Vagina (tissue), 2 donors: ENCODE measurements at regions not wholly inside any gene's neighbourhood (a gene's known extent, or its start where the extent isn't known, plus 50 kb on each side); places are given as distances from the start of the nearest gene placed in this dataset.
"Not testable (repeated sequence)": the region's sequence is repeated elsewhere in the genome, so short reads cannot be mapped to it uniquely, and the experiment has no call there.

ENCODE experiments used
- DNase-seq, 2 donors: peaks; one replicate each; pipeline ENCODE4 v3.0.0-alpha.2; 2017; ENCODE audit errors: extremely low spot score in 2 of 2
- H3K27ac ChIP-seq: fragments of 200-600 bp; sonication (generic); one replicate; pipeline ENCODE4 v1.5.1; 2019
- H3K27me3 ChIP-seq: fragments of 200-600 bp; sonication (generic); one replicate; pipeline ENCODE4 v1.5.1; 2019
- H3K36me3 ChIP-seq, 2 donors: fragments of 200-600 bp; sonication (generic); one replicate each; pipeline ENCODE4 v1.5.1; 2017 to 2019
- H3K4me1 ChIP-seq: fragments of 200-600 bp; sonication (generic); one replicate; pipeline ENCODE4 v1.5.1; 2019
- H3K4me3 ChIP-seq, 2 donors: fragments of 200-600 bp; sonication (generic); 1 replicate in 1 of 2; 2 replicates in 1 of 2; pipeline ENCODE4 v1.5.1; 2016 to 2019
- H3K9me3 ChIP-seq: fragments of 200-600 bp; sonication (generic); one replicate; pipeline ENCODE4 v1.5.1; 2019
- POLR2A ChIP-seq, 2 donors: fragments of 450-650 bp; IDR thresholded peaks; one replicate each; pipeline ENCODE4 v1.6.1; 2017; ENCODE audit warnings: antibody characterized with exemption in 2 of 2, mild to moderate bottlenecking in 2 of 2, moderate library complexity in 2 of 2
- POLR2AphosphoS5 ChIP-seq, 2 donors: sonication (generic); formaldehyde crosslinking; IDR thresholded peaks; one replicate each; pipeline ENCODE4 v1.9.0; 2017; ENCODE audit warnings: antibody characterized with exemption in 2 of 2, mild to moderate bottlenecking in 2 of 2, low read depth in 1 of 2; ENCODE audit not compliant: insufficient read depth in 1 of 2
- intact Hi-C: fragments of 100-400 bp; cut with DNase I; formaldehyde crosslinking; loops from one replicate; pipeline ENCODE4 v1.15.1; 2023
- TF ChIP-seq, protein P1 (sequence below), 3 experiments: fragments of 450-650 bp in 2 of 3; fragments of 200-600 bp in 1 of 3; sonication (generic) in 1 of 3; IDR thresholded peaks; one replicate each; pipeline ENCODE4 v1.5.1; 2017 to 2019; ENCODE audit warnings: antibody characterized with exemption in 3 of 3, mild to moderate bottlenecking in 2 of 3, moderate library complexity in 2 of 3

- TF ChIP-seq POLR2AphosphoS5 (IDR thresholded peaks at IDR 0.05; ENCODE audit: insufficient read depth in 1 of 2, low read depth in 1 of 2) = no peak
- TF ChIP-seq, protein P1, sequence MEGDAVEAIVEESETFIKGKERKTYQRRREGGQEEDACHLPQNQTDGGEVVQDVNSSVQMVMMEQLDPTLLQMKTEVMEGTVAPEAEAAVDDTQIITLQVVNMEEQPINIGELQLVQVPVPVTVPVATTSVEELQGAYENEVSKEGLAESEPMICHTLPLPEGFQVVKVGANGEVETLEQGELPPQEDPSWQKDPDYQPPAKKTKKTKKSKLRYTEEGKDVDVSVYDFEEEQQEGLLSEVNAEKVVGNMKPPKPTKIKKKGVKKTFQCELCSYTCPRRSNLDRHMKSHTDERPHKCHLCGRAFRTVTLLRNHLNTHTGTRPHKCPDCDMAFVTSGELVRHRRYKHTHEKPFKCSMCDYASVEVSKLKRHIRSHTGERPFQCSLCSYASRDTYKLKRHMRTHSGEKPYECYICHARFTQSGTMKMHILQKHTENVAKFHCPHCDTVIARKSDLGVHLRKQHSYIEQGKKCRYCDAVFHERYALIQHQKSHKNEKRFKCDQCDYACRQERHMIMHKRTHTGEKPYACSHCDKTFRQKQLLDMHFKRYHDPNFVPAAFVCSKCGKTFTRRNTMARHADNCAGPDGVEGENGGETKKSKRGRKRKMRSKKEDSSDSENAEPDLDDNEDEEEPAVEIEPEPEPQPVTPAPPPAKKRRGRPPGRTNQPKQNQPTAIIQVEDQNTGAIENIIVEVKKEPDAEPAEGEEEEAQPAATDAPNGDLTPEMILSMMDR (IDR thresholded peaks at IDR 0.05) = no peak
- TF ChIP-seq POLR2A (IDR thresholded peaks at IDR 0.05) = no peak
- H3K27ac ChIP-seq = no peak overlapping the region
- H3K4me3 ChIP-seq = no peak overlapping the region
- no peaks in the 10 kb centered on the region for H3K27me3 ChIP-seq
- H3K4me1 ChIP-seq = no peaks in the 10 kb centered on the region
- no peaks in the 10 kb centered on the region for H3K9me3 ChIP-seq
- DNase-seq = no peak
- intact Hi-C loops = no loop called here
- H3K36me3 ChIP-seq = no peaks in the 10 kb centered on the region
These were observed 74.3 kb upstream of the NDN start for GRCh38 chr15:23761386-23761785.

DNA sequence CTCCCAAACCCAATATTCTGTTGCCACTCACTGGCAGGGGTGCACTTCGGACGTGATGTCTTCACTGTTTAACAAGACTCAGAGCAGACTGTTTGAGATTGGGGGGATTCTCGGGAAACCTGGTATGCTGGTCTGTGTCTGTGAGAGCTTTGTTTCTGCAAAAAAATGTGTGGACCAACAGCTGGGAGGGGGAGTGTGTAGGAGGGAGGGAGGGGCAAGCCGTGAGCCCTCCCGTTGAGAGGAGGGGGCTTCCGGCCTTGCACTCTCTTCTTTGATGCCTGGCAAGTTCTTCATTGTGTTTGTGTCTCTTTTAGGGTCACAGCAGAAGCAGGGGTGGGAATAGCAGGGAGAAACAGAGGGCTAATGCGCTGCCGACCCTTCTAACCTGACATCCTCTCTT lies 74.9 kb upstream of the NDN start:
- Histone ChIP-seq H3K9me3 (no peaks in the 10 kb centered on the region), H3K27me3 (no peaks in the 10 kb centered on the region), H3K27ac (no peak overlapping the region), H3K36me3 (no peaks in the 10 kb centered on the region), H3K4me1 (no peaks in the 10 kb centered on the region), H3K4me3 (no peak overlapping the region)
- DNase-seq = no peak
- no peak for TF ChIP-seq POLR2AphosphoS5 (IDR thresholded peaks at IDR 0.05; ENCODE audit: insufficient read depth in 1 of 2, low read depth in 1 of 2)
- TF ChIP-seq POLR2A (IDR thresholded peaks at IDR 0.05) = no peak
- TF ChIP-seq, protein P1 (IDR thresholded peaks at IDR 0.05) = no peak
- intact Hi-C loops = no loop called here

DNA sequence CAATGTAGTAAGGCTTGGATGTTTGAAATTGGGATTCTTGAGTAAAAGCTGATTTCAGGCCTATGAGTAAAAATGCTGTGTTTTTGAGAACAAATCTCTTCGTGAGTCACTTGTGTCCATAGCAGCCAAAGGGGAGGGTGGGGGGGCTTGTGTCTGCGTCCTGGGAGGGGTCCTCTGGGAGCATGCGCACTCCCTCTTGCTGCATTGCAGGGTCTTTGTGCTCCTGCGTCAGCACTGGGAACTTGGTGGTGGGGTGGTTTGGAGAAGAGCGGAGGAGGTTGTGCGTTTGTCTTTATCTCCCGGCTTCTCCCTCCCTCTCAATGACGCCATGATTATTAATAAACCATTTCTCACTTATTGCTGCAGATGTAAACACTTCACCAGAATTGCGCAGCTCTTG lies 75.9 kb upstream of the NDN start:
- TF ChIP-seq POLR2AphosphoS5 (IDR thresholded peaks at IDR 0.05; ENCODE audit: insufficient read depth in 1 of 2, low read depth in 1 of 2) = no peak
- no peak for TF ChIP-seq POLR2A (IDR thresholded peaks at IDR 0.05)
- TF ChIP-seq, protein P1 (IDR thresholded peaks at IDR 0.05) = no peak
- H3K36me3 ChIP-seq = no peaks in the 10 kb centered on the region
- H3K9me3 ChIP-seq = no peaks in the 10 kb centered on the region
- no peak for DNase-seq
- H3K4me1 ChIP-seq = no peaks in the 10 kb centered on the region
- no peaks in the 10 kb centered on the region for H3K27me3 ChIP-seq
- H3K27ac ChIP-seq = no peak overlapping the region
- intact Hi-C loops = no loop called here
- no peak overlapping the region for H3K4me3 ChIP-seq

GRCh38 chr15:23764306-23764705 lies 77.2 kb upstream of the NDN start:
- Histone ChIP-seq H3K27me3 (no peaks in the 10 kb centered on the region), H3K4me1 (no peaks in the 10 kb centered on the region), H3K4me3 (no peak overlapping the region), H3K9me3 (no peaks in the 10 kb centered on the region), H3K27ac (no peak overlapping the region), H3K36me3 (no peaks in the 10 kb centered on the region)
- intact Hi-C loops = no loop called here
- TF ChIP-seq POLR2A (IDR thresholded peaks at IDR 0.05) (no peak), POLR2AphosphoS5 (IDR thresholded peaks at IDR 0.05; ENCODE audit: insufficient read depth in 1 of 2, low read depth in 1 of 2) (no peak)
- TF ChIP-seq, protein P1 (IDR thresholded peaks at IDR 0.05) = no peak
- DNase-seq = no peak

GRCh38 chr15:23764716-23765115 lies 77.6 kb upstream of the NDN start:
- no peaks in the 10 kb centered on the region for H3K27me3 ChIP-seq
- no peak for DNase-seq
- intact Hi-C loops = no loop called here
- no peak overlapping the region for H3K27ac ChIP-seq
- TF ChIP-seq POLR2A (IDR thresholded peaks at IDR 0.05) = no peak
- TF ChIP-seq, protein P1 (IDR thresholded peaks at IDR 0.05) = no peak
- no peak for TF ChIP-seq POLR2AphosphoS5 (IDR thresholded peaks at IDR 0.05; ENCODE audit: insufficient read depth in 1 of 2, low read depth in 1 of 2)
- H3K36me3 ChIP-seq = no peaks in the 10 kb centered on the region
- no peaks in the 10 kb centered on the region for H3K9me3 ChIP-seq
- no peaks in the 10 kb centered on the region for H3K4me1 ChIP-seq
- no peak overlapping the region for H3K4me3 ChIP-seq

DNA sequence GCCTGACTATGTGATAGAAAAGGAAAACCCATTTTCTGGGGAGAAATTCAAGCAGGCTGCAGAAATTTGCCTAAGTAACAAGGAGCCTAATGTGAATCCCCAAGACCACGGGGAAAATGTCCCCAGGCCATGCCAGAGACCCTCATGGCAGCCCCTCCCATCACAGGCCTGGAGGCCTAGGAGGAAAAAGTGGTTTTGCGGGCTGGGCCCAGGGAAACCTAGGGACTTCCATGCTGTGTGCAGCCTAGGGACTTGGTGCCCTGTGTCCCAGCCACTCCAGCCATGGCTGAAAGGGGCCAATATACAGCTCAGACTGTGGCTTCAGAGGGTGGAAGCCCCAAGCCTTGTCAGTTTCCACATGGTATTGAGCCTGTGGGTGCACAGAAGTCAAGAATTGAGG lies 79.7 kb upstream of the NDN start:
- H3K4me1 ChIP-seq, H3K4me3 ChIP-seq, DNase-seq, H3K36me3 ChIP-seq, H3K9me3 ChIP-seq, H3K27ac ChIP-seq, intact Hi-C loops, H3K27me3 ChIP-seq: not testable (repeated sequence)
